GM10266 (cell line): ENCODE measurements at regions not wholly inside any gene's neighbourhood (a gene's known extent, or its start where the extent isn't known, plus 50 kb on each side); places are given as distances from the start of the nearest gene placed in this dataset.
"Not testable (repeated sequence)": the region's sequence is repeated elsewhere in the genome, so short reads cannot be mapped to it uniquely, and the experiment has no call there.

Experiments used
- DNase-seq: peaks from one replicate; pipeline ENCODE4 v3.0.0; 2012; ENCODE audit errors: extremely low spot score
- CTCF ChIP-seq: IDR thresholded peaks from 2 replicates; pipeline ENCODE4 v1.5.1; 2012; ENCODE audit warnings: mild to moderate bottlenecking, low read depth; ENCODE audit not compliant: control insufficient read depth, insufficient read depth; ENCODE audit errors: missing control alignments

- DNase-seq, result no peak
- no peak for TF ChIP-seq CTCF
These were observed 410.5 kb downstream of the KCNRG start for GRCh38 chr13:50425772-50426171.

- no peak for DNase-seq
- no peak for TF ChIP-seq CTCF
These were observed 411.7 kb downstream of the KCNRG start for GRCh38 chr13:50426927-50427326.

GRCh38 chr13:50427511-50427910 lies 412.3 kb downstream of the KCNRG start:
- DNase-seq, result not testable (repeated sequence)

GRCh38 chr13:50428183-50428877 lies 413.1 kb downstream of the KCNRG start:
- TF ChIP-seq CTCF, result no peak
- no peak for DNase-seq

- TF ChIP-seq CTCF, result no peak
- no peak for DNase-seq
These were observed 408.5 kb downstream of the DLEU7 start for GRCh38 chr13:50435011-50435410.

GRCh38 chr13:50437252-50437651 lies 406.2 kb downstream of the DLEU7 start:
- no peak for DNase-seq

GRCh38 chr13:50438351-50438750 lies 405.1 kb downstream of the DLEU7 start:
- DNase-seq, result no peak
- TF ChIP-seq CTCF, result no peak

More at GRCh38 chr13:50437252-50437651, 406.2 kb downstream of the DLEU7 start:
- TF ChIP-seq CTCF, result no peak

GRCh38 chr13:50441130-50441529 lies 402.4 kb downstream of the DLEU7 start:
- no peak for DNase-seq
- no peak for TF ChIP-seq CTCF
